ENCODE measurements at regions not wholly inside any gene's neighbourhood (a gene's known extent, or its start where the extent isn't known, plus 50 kb on each side); places are given as distances from the start of the nearest gene placed in this dataset.
"Not testable (repeated sequence)": the region's sequence is repeated elsewhere in the genome, so short reads cannot be mapped to it uniquely, and the experiment has no call there.

DNA sequence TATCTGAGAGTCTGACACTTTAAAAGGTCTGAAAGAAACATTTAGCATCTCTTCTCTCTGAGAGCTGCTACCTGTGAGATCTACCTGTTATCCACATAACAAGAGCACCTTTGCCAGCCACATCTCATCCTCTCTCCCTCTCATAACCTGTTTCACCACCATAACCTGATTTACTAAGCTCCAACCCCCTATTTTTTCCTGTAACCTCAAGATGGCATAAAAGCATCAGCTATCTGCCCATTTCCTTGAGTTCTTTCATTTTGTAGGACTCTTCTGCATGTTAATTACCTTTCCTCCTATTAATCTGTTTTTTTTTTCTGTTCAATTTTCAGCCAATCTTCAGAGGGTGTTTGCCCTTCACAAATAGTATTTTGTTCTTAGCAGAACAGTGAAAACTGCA lies 136.5 kb upstream of the KCNK1 start:
- no peak for DNase-seq

DNA sequence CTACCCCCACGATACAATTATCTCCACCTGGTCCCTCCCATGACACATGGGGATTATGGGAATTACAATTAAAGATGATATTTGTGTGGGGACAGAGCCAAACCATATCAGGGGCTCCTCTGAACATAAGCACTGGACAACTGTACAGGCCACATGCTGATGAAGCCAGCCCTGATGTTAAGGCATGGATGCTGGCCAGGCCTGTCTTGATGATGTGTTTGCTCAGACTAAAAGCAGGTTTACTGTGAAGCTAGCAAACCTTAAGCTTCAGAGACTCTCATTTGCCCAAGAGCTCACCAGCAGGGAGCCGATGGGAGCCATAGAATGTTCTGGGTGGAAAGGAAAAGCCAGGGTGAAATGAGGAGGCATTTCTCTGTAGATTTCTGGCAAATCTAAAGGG lies 135.3 kb upstream of the KCNK1 start:
- DNase-seq = no peak

DNA sequence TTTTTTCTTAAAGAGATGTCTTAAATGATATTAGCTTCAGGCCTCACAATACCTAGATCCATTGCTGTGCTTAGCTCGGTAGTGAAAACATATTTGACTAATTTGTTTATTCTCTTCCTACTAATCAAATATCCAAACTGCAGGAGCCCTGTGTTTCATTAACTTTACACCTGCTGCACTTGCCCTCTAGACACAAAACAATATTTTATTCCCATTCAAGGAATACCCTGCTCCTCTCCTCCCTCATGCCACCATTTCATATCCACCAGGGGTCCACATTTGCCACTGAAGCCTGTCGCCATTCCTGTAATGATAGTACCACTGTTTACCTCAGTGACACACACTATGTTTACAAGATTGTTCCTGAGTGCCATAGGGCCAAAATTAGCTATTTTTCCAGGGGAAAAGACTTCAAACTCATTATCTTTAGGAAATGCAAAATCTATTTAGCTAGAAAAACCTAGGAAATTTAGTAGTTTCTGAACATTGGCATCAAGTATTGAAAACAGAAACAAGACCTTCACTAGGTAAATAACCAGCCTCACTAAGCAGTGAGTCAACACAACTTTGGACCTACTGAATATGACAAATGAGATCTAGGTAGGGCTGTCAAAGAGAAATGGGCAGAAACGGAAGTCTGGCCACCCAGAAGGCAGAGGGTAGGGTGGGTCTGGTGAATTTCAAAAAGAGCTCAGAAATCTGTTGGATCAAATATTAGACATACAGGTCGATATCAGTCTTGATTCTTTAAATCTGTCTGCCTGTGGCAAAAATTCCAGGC lies 134.6 kb upstream of the KCNK1 start:
- no peak for DNase-seq

DNA sequence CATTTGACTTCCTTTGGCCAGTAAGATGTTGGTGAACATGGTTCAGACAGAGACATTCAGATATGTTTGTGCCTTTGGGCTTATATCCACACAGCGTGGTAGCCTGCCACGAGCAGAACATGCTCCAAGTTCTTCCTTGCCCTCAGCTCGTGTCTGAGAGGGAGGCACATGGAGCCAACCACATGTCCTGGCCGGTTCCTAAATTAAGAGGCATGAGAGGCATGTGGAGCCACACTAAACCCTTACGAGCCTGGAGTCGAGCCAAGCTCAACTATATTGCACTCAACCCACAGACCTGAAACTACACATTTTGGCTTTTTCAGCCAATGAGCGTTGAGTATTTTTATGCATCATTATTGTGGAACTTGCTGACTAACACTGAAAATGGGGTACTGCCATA lies 133.7 kb upstream of the KCNK1 start:
- no peak for DNase-seq

DNA sequence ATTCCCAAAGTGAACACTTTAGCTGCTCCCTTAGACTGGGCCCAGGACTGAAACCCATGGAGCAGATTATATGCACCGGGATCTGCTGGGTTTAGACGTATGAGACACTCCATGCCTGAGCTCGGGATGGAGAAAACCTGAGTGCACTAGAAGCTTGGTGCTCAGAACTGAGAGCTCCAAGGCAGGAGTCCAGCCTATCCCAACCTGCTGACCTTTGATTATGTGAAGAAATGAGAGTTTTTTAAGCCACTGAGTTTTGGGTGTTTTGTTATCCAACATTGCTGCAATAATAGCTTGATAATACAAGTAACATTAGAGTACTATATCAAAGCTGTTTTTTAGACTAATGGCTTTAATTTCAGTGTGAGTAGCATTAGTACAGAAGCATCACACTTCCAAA lies 131.5 kb upstream of the KCNK1 start:
- DNase-seq = no peak

DNA sequence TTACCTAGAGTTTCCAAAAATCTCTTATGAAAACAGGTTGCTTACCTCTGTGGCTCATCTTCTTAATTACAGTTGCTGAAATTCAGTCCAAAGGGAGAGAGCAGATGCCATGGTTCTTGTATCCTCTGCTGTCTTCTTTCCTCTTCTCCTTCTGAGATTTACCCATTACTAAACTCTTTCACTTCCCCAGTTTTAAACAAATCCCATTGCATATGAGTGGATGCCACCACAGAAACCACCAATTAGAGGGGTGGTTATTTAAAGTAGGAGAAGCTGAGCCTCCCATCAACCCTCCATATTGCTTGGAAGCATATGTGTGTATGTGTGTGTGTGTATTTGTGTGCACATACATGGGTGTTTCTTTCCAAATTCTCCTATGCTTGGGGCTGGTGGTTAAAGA lies 128.5 kb upstream of the KCNK1 start:
- no peak for DNase-seq

DNA sequence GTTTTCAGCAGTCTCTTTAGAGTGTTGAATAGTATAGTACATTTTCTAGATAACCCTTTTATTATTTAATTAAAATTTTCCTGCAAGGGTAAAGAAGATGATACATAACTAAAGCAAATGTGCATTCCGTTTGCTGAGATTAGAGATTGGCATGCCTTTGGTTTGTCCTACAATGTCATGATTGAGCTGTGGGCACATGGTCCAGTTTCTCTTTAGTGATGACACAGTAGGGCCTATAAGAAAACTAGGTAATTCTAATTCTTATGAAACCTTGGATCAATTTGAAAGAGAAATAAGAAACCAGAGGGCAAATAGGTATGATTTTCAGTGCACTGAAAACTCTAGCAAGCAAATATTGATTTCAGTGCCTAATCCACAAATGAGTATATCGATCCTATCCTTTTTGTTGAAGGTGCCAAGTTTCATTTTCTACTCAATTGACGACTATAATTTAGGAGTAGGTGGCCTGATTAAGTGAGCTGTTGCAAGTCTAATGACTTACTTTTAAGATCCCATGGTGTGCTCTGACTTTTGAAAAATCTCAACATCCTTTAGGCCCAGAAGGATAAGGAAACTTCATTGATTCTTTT lies 128.0 kb upstream of the KCNK1 start:
- no peak for DNase-seq

DNA sequence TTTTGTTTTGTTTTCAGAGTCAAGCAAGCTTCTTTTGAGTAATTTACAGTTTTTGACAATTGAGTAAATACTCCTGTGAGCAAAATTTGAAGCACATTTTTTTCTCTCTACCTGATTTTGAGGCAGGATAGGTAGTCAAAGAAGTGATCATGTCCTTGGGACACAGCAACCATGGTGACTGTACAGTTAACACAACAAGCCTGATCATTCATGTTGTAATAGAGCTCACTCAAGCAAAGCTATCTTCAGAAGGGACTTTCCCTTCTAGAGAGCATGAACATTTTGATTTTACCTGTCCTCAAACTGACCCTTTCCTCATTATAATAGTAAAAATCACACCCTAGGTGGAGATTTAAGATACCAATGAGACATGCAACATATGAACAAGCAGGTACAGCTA lies 126.5 kb upstream of the KCNK1 start:
- DNase-seq = no peak

DNA sequence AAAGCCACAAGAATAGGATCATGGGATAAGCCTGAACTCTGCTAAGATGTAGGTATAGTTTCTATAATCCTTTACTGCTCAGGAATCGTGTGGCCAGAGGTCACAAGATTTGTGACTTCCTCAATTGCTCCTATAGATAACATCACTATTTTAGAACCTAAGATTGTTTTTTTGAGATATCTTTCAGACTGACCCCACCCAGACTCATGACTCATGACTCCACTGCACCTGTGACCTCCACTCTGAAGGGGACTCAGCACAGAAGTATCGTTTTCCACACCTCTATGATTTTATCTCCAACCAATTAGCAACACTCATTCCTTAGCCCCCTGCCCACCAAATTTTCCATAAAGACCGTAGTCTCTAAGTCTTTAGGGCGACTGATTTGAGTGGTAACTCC lies 124.5 kb upstream of the KCNK1 start:
- DNase-seq = no peak

DNA sequence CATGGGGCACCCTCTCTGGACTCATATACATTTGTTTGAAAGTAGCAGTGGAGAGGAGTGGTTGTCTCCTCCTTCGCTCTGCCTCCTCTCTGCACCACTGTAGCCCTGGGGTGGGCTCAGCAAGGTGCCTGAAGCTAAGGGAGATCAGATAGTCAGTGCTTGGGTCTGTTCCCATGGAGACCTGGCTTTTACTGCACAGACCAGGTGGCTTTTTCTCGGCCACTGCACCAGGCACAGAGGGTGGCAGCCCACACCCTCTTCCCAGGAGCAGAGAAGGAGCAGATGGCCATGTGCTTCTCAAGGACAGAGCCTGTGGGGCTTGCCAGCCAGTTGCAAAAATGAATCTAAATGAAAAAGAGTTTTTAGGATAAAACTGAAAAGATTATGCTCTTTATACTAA lies 123.4 kb upstream of the KCNK1 start:
- DNase-seq = no peak

DNA sequence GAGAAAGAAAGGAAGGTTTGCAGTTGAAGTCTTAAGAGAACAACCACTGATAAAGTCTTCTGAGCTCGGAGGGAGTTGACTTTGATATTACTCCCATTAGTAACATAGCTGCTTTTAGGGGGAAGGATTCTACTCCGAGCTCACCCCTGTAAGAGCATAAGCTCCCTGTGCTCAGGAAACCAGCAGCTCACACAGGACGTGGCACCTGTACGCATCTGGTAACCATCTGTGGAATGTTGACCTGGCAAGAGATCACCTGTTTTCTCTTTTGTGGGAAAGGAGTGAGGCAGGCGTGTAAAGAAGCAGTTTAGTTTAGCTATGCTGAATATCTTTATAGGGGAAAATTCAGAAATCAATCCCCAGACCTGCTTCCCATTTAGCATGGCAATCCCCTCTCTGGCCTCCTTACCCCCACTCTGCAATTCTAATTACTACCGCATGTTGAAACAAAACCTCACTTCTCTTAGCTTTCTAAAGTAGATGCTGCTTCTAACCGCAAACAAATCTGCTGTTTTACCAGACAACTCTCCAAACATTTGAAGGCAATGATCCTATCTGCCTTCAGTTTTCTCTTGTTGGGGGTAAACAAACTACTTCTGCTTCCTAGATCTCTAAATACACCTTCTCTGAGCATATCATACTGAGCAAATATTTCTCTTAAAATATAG lies 121.8 kb upstream of the KCNK1 start:
- no peak for DNase-seq

DNA sequence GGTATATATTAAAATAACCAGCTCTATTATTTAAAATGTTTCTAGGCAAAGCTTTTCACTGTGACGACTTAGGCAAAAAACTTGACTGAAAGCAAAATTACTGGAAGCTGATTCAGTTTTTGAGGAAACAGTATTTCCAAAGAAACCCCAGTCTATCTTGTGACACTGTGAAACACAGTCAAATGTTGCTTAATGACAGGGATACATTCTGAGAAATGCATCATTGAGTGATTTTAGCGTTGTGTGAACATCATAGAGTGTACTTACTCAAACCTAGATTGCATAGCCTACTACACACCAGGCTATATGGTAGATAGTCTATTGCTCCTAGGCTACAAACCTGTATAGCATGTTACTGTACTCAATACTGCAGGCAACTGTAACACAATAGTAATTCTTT lies 116.9 kb upstream of the KCNK1 start:
- no peak for DNase-seq

DNA sequence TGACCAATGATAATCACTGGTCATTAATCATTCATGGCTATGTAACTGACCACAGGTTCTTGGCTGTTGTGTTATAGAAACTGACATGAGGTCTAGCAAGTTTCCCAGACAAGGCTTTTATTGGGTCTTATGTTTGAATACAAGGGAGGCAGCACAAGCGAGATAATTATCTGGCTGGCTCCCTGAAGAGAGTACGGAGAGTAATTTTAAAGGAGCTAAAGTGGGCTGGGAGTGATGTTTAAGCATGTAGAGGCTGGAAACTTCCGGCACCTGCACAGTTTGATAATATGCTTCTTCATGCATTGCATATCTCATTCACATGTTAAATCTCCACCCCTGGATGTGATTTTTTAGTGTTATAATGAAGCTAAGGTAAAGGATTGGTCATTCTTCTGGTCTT lies 116.2 kb upstream of the KCNK1 start:
- DNase-seq = no peak

DNA sequence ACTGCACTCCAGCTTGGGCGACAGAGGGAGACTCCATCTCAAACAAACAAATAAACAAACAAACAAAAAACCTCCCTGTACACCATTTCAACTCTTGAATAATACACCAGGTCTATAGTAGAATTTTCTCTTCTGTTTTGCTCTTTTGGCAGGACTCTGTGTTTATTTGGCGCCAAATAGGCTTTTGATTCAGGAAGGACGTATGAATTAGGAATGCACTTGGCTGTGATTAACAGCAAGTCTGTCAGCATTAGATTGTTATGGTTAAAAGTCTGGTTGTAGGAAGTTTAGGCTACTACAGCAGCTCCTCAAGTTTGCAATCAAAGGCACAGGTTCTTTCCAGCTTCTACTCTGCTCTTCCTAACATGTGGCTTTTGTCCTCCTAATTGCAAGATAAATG lies 113.8 kb upstream of the KCNK1 start:
- no peak for DNase-seq

DNA sequence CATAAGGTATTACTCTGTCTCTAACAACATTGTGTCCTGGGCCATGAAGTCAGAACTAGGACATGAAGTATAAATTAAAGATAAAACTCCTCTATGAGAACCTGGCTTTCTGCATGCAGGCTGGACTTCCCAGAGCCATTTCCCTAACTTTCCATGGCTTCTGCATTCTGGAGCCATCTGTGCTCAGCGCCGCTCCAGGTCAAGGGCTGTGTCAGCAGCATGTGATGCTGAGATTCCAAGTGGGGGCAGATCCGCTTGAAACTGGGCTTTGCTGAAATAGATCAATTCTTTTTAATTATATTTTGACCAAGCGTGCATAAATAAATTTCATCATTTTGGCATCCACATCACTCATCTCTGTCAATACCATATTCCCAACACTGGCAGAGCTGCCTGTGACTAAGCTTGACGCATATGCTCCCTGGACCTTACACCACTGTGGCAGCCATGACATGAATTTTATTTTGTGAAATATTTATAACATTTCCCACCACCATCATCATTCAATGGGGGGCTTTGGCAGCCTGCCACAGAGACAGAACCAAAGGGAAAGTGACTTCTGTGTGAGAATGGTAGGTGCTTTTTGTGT lies 110.4 kb upstream of the KCNK1 start:
- DNase-seq = no peak

DNA sequence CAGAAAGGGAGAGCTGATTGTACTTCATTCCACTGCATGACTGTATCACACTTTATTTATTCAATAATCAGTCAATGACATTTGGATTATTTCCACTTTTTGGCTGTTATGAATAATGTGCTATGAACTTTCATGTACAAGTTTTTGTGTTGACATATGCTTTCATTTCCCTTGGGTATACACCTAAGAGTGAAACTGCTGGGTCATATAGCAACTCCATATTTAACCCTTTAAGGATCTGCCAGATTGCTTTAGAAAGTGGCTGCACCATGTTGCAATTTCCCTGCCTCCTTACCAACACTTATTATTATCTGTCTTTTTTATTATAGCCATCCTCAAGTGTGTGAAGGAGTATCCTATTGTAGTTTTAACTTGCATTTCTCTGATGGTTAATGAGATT lies 108.8 kb upstream of the KCNK1 start:
- DNase-seq = no peak

DNA sequence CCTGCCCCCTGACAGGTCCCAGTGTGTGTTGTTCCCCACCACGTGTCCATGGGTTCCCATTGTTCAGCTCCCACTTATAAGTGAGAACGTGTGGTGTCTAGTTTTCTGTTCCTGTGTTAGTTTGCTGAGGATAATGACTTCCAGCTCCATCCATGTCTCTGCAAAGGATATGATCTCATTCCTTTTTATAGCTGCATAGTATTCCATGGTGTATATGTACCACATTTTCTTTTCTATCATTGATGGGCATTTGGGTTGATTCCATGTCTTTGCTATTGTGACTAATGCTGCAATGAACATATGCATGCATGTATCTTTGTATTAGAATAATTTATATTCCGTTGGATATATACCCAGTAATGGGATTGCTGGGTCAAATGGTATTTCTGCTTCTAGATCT lies 108.0 kb upstream of the KCNK1 start:
- not testable (repeated sequence) for DNase-seq

DNA sequence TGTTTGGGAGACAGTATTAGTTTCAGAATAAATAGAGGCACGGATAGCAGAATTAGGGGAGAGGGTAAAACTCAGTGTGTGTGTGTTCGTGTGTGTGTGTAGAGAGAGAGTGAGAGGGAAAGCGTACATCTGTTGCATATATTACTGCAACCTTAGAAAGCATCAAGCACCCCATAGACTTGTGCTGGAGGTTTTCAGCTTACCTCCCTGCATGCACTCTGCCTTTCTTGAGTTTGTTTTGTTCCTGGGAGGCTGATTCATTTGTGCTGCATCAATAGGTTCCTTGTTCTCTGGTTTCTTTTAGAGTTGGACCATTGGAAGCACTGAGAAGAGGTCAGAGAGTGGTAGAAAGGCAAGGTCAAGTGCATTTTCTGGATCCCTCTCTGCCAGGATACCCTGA lies 104.4 kb upstream of the KCNK1 start:
- DNase-seq = no peak

DNA sequence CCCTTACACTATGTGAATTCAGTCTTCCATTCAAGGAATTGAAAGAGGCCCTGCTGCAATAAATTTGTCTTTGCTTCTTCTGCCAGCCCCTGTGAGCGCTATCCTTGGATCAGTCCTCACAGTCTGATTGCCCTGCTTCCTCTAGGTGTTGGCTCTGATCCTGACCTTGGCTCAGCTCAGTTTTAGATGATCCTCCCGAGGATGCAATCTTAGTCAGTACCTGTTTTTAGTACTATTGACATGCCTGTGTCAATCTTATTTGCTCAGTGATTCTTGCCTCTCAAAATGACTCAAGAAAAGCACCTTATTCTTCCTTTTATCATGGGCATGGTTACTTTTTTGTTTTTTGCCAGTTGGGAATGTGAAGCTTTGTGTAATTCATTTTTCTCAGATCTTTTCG lies 101.4 kb upstream of the KCNK1 start:
- DNase-seq = no peak

DNA sequence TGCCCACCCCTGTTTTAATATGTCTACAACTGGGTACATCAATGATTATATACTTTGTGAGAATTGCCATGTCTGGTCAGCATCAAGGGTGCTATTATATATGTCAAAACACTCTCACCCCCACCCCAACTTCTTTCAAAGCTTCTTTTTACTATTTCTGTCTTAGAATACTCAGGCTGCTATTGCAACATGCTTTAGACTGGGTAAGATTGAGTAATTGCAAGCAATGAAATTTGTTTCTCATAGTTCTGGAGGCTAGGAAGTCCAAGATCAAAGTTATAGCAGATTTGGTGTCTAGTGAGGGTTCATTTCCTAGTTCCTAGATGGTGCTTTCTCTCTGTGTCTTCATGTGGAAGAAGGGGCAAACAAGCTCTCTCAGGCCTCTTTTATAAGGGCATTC lies 100.5 kb upstream of the KCNK1 start:
- no peak for DNase-seq

DNA sequence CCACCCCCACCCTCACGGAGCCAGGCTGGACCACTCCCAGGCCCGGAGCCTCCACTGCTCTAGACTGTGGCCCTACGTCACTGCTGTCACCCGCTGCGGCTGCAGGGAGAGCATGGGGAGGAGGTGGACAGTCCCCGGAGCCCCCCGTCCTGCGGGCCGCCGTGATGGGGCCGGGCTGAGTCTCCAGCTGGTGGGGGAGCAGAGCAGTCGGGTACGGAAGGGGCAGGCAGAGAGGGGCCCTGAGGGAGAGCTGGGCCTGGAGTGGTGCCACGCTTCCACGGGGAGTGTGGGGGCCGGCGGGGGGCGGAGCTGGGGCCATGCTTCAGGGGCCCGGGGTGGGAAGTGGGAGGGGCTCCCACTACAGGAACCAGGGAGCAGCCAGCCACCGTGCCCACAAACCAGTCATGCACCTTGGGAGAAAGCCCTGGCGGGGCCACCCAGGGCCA lies 98.9 kb upstream of the KCNK1 start:
- DNase-seq = no peak

DNA sequence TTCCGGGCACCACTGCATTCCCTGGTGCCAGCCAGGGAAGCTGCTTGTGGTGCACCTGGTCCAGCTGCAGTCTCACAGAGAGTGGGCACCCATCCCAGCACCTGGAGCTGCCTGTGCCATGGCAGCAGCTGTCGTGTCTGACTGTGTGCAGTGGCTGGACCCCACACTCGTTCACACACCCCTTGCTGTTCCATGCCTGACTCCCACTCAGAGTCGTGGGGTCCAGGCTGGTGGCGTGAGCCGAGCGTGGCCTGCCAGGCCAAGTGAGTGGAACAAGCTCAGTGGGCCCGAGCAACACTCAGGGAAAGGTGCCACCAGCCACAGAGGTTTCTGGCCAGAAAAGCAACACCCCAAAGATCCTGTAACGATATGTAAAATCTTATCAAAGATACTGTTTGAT lies 97.2 kb upstream of the KCNK1 start:
- no peak for DNase-seq

DNA sequence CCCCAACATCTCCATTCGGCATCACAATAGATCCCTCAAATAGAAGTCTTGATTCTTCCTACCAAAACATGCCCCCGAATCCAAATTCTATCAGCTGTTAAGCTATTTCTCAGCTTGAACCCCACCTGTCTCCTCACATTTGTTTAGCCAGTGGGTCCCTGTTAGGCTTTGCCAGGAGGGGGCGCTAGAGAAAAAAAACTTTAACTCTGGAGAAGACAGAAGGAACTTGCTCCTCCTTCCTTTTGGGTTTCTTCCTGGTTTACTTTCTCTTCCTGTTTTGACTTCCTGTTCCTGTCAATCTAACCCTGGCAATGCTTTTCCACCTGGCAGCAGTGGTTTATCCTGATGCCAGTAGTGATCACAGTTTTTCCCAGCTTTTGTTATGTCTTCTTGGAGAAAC lies 95.6 kb upstream of the KCNK1 start:
- DNase-seq = no peak

Measured in CD4-positive, alpha-beta T cell treated with Interleukin-4 for 1 hour (primary cell).